GM12878 (cell line): ENCODE measurements at regions not wholly inside any gene's neighbourhood (a gene's known extent, or its start where the extent isn't known, plus 50 kb on each side); places are given as distances from the start of the nearest gene placed in this dataset.

Experiments used
- CEBPB ChIP-seq, 2 experiments: fragments of 150-350 bp in 1 of 2; IDR thresholded peaks; 2 replicates each; pipeline ENCODE4 v1.6.1; 2012 to 2014; ENCODE audit warnings: low read depth in 2 of 2, low read length in 2 of 2, borderline replicate concordance in 1 of 2, inconsistent platforms in 1 of 2
- FOS ChIP-seq: IDR thresholded peaks from 3 replicates; pipeline ENCODE4 v1.6.1; 2011; ENCODE audit warnings: borderline replicate concordance; ENCODE audit not compliant: insufficient read length; ENCODE audit errors: extremely low read depth
- NR2C2 ChIP-seq: IDR thresholded peaks from 2 replicates; pipeline ENCODE4 v1.6.1; 2011; ENCODE audit warnings: borderline replicate concordance, low read depth; ENCODE audit not compliant: control insufficient read depth, insufficient read length
- SMC3 ChIP-seq: IDR thresholded peaks from 2 replicates; pipeline ENCODE4 v1.6.1; 2011; ENCODE audit warnings: low read length, improper control_type of control experiment, borderline replicate concordance
- SP1 ChIP-seq: IDR thresholded peaks from one replicate; pipeline ENCODE4 v1.6.1; 2011; ENCODE audit warnings: low read depth, low read length
- TARDBP ChIP-seq: IDR thresholded peaks from 2 replicates; pipeline ENCODE4 v1.6.1; 2016; ENCODE audit warnings: borderline replicate concordance
- ZNF217 ChIP-seq: fragments of 450-650 bp; IDR thresholded peaks from 2 replicates; pipeline ENCODE4 v1.6.1; 2017; ENCODE audit warnings: antibody characterized with exemption, mild to moderate bottlenecking
- TF ChIP-seq, protein P1 (sequence below), 3 experiments: IDR thresholded peaks in 2 of 3; conservative IDR thresholded peaks in 1 of 3; 2 replicates each; pipeline ENCODE4 v1.5.1; 2011; ENCODE audit warnings: low read depth in 3 of 3, low read length in 3 of 3, mild to moderate bottlenecking in 3 of 3, control low read depth in 2 of 3, moderate library complexity in 2 of 3, inconsistent platforms in 1 of 3, mixed read lengths in 1 of 3; ENCODE audit not compliant: control insufficient read depth in 2 of 3, insufficient read depth in 1 of 3; ENCODE audit errors: extremely low read depth in 1 of 3

DNA sequence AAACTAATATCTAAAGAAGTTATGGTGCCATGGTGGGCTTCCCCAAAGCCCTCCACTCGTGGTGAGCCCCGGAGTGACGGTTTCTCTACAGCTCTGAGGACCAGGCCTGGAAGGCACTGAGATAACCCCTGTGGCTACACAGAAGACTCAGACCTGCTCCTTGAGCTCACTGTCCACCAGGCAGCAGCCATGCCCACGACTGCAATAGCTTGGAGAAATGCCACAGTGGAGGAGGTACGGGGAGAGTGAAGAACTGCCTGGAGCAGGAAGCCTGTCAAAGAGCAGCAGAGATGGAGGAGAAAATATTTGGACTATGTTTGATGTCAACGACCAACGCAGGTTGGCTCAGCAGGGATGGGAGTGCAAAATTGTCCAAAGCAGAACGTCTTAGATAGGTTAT lies 300.1 kb upstream of the NPSR1 start:
- TF ChIP-seq ZNF217 = no peak
- TF ChIP-seq SP1 = no peak
- no peak for TF ChIP-seq SMC3
- TF ChIP-seq, protein P1, sequence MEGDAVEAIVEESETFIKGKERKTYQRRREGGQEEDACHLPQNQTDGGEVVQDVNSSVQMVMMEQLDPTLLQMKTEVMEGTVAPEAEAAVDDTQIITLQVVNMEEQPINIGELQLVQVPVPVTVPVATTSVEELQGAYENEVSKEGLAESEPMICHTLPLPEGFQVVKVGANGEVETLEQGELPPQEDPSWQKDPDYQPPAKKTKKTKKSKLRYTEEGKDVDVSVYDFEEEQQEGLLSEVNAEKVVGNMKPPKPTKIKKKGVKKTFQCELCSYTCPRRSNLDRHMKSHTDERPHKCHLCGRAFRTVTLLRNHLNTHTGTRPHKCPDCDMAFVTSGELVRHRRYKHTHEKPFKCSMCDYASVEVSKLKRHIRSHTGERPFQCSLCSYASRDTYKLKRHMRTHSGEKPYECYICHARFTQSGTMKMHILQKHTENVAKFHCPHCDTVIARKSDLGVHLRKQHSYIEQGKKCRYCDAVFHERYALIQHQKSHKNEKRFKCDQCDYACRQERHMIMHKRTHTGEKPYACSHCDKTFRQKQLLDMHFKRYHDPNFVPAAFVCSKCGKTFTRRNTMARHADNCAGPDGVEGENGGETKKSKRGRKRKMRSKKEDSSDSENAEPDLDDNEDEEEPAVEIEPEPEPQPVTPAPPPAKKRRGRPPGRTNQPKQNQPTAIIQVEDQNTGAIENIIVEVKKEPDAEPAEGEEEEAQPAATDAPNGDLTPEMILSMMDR (IDR thresholded peaks at IDR 0.05 in 2 of 3, conservative IDR thresholded peaks at IDR 0.05 in 1 of 3; ENCODE audit: control insufficient read depth in 2 of 3, extremely low read depth in 1 of 3, insufficient read depth in 1 of 3, low read depth in 3 of 3, low read length in 3 of 3) = no peak
- no peak for TF ChIP-seq NR2C2
- TF ChIP-seq FOS = no peak
- TF ChIP-seq CEBPB (IDR thresholded peaks at IDR 0.05; ENCODE audit: borderline replicate concordance in 1 of 2, low read depth in 2 of 2, low read length in 2 of 2) = no peak
- TF ChIP-seq TARDBP = no peak
